Keratinocyte (primary cell): ENCODE measurements at regions not wholly inside any gene's neighbourhood (a gene's known extent, or its start where the extent isn't known, plus 50 kb on each side); places are given as distances from the start of the nearest gene placed in this dataset.

Source experiments
- CTCF ChIP-seq, 3 experiments: IDR thresholded peaks in 1 of 3; conservative IDR thresholded peaks in 1 of 3; optimal IDR thresholded peaks in 1 of 3; 2 replicates in 2 of 3; 3 replicates in 1 of 3; pipeline versions ENCODE3 to v1.5.1; 2011; ENCODE audit warnings: low read length in 3 of 3, mild to moderate bottlenecking in 3 of 3, moderate library complexity in 2 of 3, control low read depth in 1 of 3, inconsistent platforms in 1 of 3; ENCODE audit not compliant: insufficient read depth in 2 of 3; ENCODE audit errors: extremely low read depth in 1 of 3
- EZH2 ChIP-seq: IDR thresholded peaks from one replicate; pipeline ENCODE4 v1.6.1; 2012; ENCODE audit warnings: inconsistent platforms, mild to moderate bottlenecking, low read length, moderate library complexity

- no peak for TF ChIP-seq CTCF (optimal IDR thresholded peaks at IDR 0.05 in 1 of 3, IDR thresholded peaks at IDR 0.05 in 1 of 3, conservative IDR thresholded peaks at IDR 0.05 in 1 of 3; ENCODE audit: extremely low read depth in 1 of 3, insufficient read depth in 2 of 3, low read length in 3 of 3)
- no peak for TF ChIP-seq EZH2
Measured at GRCh38 chr3:139287557-139287956, 56.3 kb upstream of the MRPS22 start.
